B cell (primary cell): ENCODE measurements at regions not wholly inside any gene's neighbourhood (a gene's known extent, or its start where the extent isn't known, plus 50 kb on each side); places are given as distances from the start of the nearest gene placed in this dataset.

Source experiments
- EZH2 ChIP-seq: IDR thresholded peaks from 2 replicates; pipeline ENCODE4 v1.6.1; 2012; ENCODE audit warnings: borderline replicate concordance, low read depth, mild to moderate bottlenecking, moderate library complexity, low read length; ENCODE audit not compliant: insufficient read depth, poor library complexity, severe bottlenecking
- TF ChIP-seq, protein P1 (sequence below): fragments of 200-600 bp; IDR thresholded peaks from one replicate; pipeline ENCODE4 v1.8.0; 2022; ENCODE audit warnings: antibody characterized with exemption, mild to moderate bottlenecking

DNA sequence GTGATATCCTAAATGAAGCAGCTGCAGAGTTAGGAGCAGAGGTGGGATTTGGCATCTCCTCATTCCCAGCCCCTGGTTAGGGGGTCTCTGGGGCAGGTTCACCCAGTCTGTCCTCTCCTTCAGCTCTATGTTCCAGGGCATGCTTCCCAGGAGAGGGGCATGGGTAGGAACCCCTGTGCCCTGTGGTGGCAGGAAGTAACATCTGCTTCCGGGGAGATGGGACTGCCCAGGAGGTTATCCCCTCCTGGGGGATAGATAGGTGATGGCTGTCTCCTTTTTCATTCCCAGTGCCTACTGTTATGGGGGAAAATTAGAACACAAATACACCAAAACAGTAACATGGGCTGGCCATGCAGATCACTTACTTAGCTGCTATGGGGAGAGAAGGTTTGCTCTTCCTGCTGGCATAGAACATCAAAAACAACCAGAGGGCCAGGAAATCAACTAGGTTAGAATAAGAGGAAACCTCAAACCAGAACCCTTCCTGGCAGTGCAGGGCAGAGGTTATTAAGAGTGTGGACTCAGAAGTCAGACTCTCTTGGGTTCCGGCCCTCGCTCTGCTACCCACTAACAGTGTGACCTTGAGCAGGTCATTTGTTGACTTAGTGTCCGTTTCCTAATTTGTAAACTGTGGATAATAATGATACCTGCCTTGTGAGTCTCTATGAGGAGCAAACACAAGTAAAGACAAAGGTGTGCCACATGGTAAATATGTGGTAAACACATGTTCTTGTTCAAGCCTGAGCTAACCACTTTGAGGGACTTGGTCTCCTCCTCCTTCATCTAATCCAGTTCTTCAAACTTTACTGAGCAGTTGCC lies 157.8 kb upstream of the JUN start:
- TF ChIP-seq, protein P1, sequence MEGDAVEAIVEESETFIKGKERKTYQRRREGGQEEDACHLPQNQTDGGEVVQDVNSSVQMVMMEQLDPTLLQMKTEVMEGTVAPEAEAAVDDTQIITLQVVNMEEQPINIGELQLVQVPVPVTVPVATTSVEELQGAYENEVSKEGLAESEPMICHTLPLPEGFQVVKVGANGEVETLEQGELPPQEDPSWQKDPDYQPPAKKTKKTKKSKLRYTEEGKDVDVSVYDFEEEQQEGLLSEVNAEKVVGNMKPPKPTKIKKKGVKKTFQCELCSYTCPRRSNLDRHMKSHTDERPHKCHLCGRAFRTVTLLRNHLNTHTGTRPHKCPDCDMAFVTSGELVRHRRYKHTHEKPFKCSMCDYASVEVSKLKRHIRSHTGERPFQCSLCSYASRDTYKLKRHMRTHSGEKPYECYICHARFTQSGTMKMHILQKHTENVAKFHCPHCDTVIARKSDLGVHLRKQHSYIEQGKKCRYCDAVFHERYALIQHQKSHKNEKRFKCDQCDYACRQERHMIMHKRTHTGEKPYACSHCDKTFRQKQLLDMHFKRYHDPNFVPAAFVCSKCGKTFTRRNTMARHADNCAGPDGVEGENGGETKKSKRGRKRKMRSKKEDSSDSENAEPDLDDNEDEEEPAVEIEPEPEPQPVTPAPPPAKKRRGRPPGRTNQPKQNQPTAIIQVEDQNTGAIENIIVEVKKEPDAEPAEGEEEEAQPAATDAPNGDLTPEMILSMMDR = no peak
- TF ChIP-seq EZH2 = no peak
